ENCODE measurements at regions not wholly inside any gene's neighbourhood (a gene's known extent, or its start where the extent isn't known, plus 50 kb on each side); places are given as distances from the start of the nearest gene placed in this dataset.

DNA sequence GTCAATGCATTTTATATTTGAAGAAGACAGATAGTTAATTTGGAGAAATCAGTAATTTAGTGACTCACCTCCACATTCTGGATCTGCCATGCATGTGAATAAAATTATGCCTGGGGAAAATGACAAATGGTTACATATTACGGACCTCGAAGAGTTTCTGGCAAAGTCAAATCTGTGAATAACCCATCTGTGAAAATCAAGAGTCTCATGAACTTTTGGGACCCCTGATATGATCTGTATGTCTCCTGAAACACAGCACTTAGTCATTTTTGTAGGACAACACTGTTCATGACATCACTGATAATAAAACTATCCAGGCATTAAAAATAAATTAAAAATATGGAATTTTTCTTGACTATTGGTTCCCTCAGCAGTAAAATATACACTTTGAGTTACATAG, 584.5 kb downstream of the TLE4 start:
- TF ChIP-seq CTCF (conservative IDR thresholded peaks at IDR 0.05 in 1 of 2, IDR thresholded peaks at IDR 0.05 in 1 of 2; ENCODE audit: extremely low read depth in 1 of 2, insufficient read depth in 1 of 2, low read depth in 1 of 2, low read length in 2 of 2), result no peak
- TF ChIP-seq EZH2 (IDR thresholded peaks at IDR 0.05; ENCODE audit: borderline replicate concordance, low read length), result no peak

Data from mammary epithelial cell (primary cell).